H1 (cell line): ENCODE measurements at regions not wholly inside any gene's neighbourhood (a gene's known extent, or its start where the extent isn't known, plus 50 kb on each side); places are given as distances from the start of the nearest gene placed in this dataset.

Experiments
- ASH2L ChIP-seq: fragments of 200-600, 300-600 bp; sonication (generic); IDR thresholded peaks from one replicate; pipeline ENCODE4 v1.7.1; 2017; ENCODE audit warnings: low read length
- CTCF ChIP-seq, 3 experiments: IDR thresholded peaks; 1 replicate in 2 of 3; 2 replicates in 1 of 3; pipeline versions ENCODE4 v1.5.1 to v1.6.1; 2011; ENCODE audit warnings: low read length in 3 of 3, mild to moderate bottlenecking in 3 of 3, inconsistent platforms in 2 of 3, low read depth in 1 of 3, moderate library complexity in 1 of 3; ENCODE audit not compliant: insufficient read depth in 1 of 3; ENCODE audit errors: control extremely low read depth in 1 of 3
- EP300 ChIP-seq, 2 experiments: IDR thresholded peaks; 1 replicate in 1 of 2; 2 replicates in 1 of 2; pipeline ENCODE4 v1.6.1; 2011 to 2012; ENCODE audit warnings: low read depth in 2 of 2, low read length in 2 of 2, mild to moderate bottlenecking in 2 of 2, borderline replicate concordance in 1 of 2, inconsistent platforms in 1 of 2, moderate library complexity in 1 of 2
- RAD21 ChIP-seq, 2 experiments: IDR thresholded peaks in 1 of 2; conservative IDR thresholded peaks in 1 of 2; 2 replicates each; pipeline ENCODE4 v1.6.1; 2011; ENCODE audit warnings: low read depth in 2 of 2, low read length in 2 of 2, improper control_type of control experiment in 1 of 2, inconsistent platforms in 1 of 2, mild to moderate bottlenecking in 1 of 2, moderate library complexity in 1 of 2
- SIN3A ChIP-seq, 2 experiments: IDR thresholded peaks in 1 of 2; conservative IDR thresholded peaks in 1 of 2; 2 replicates each; pipeline ENCODE4 v1.6.1; 2011 to 2012; ENCODE audit warnings: low read length in 2 of 2, improper control_type of control experiment in 1 of 2, low read depth in 1 of 2, mild to moderate bottlenecking in 1 of 2
- SUZ12 ChIP-seq: fragments of 200-600 bp; sonication (generic); IDR thresholded peaks from 2 replicates; pipeline ENCODE4 v1.6.1; 2012; ENCODE audit warnings: mild to moderate bottlenecking, inconsistent platforms, low read length, moderate library complexity, mixed read lengths
- TF ChIP-seq, protein P1 (sequence below): IDR thresholded peaks from 2 replicates; pipeline ENCODE4 v1.6.1; 2011; ENCODE audit warnings: low read length, improper control_type of control experiment

GRCh38 chr4:136524039-136524438 lies 1008.3 kb downstream of the PCDH18 start:
- TF ChIP-seq ASH2L (no peak), SIN3A (conservative IDR thresholded peaks at IDR 0.05 in 1 of 2, IDR thresholded peaks at IDR 0.05 in 1 of 2; ENCODE audit: low read depth in 1 of 2, low read length in 2 of 2) (no peak), CTCF (IDR thresholded peaks at IDR 0.05; ENCODE audit: control extremely low read depth in 1 of 3, insufficient read depth in 1 of 3, low read depth in 1 of 3, low read length in 3 of 3) (no peak), SUZ12 (no peak), EP300 (IDR thresholded peaks at IDR 0.05; ENCODE audit: borderline replicate concordance in 1 of 2, low read depth in 2 of 2, low read length in 2 of 2) (no peak), RAD21 (IDR thresholded peaks at IDR 0.05 in 1 of 2, conservative IDR thresholded peaks at IDR 0.05 in 1 of 2; ENCODE audit: low read depth in 2 of 2, low read length in 2 of 2) (no peak)
- TF ChIP-seq, protein P1, sequence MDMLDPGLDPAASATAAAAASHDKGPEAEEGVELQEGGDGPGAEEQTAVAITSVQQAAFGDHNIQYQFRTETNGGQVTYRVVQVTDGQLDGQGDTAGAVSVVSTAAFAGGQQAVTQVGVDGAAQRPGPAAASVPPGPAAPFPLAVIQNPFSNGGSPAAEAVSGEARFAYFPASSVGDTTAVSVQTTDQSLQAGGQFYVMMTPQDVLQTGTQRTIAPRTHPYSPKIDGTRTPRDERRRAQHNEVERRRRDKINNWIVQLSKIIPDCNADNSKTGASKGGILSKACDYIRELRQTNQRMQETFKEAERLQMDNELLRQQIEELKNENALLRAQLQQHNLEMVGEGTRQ, result no peak
